Stomach smooth muscle (tissue), 2 donors: ENCODE measurements at regions not wholly inside any gene's neighbourhood (a gene's known extent, or its start where the extent isn't known, plus 50 kb on each side); places are given as distances from the start of the nearest gene placed in this dataset.
"Not testable (repeated sequence)": the region's sequence is repeated elsewhere in the genome, so short reads cannot be mapped to it uniquely, and the experiment has no call there.

ENCODE experiments used
- H3K27ac ChIP-seq: one replicate; pipeline ENCODE4 v1.7.0; 2013; ENCODE audit warnings: mild to moderate bottlenecking, low read length, inconsistent platforms
- H3K27me3 ChIP-seq, 2 donors: one replicate each; pipeline ENCODE4 v1.7.0; 2013; ENCODE audit warnings: low read length in 2 of 2; ENCODE audit not compliant: insufficient read depth in 2 of 2, control insufficient read depth in 1 of 2
- H3K36me3 ChIP-seq, 2 donors: one replicate each; pipeline ENCODE4 v1.7.0; 2013; ENCODE audit warnings: low read length in 2 of 2; ENCODE audit not compliant: control insufficient read depth in 2 of 2, insufficient read depth in 2 of 2
- H3K4me1 ChIP-seq: one replicate; pipeline ENCODE4 v1.7.0; 2013; ENCODE audit warnings: low read length; ENCODE audit not compliant: control insufficient read depth, insufficient read depth
- H3K4me3 ChIP-seq, 2 donors: one replicate each; pipeline ENCODE4 v1.7.0; 2013; ENCODE audit warnings: low read length in 2 of 2
- H3K9ac ChIP-seq, 2 donors: one replicate each; pipeline ENCODE4 v1.7.0; 2013; ENCODE audit warnings: low read length in 2 of 2, mild to moderate bottlenecking in 1 of 2
- H3K9me3 ChIP-seq, 2 donors: one replicate each; pipeline ENCODE4 v1.7.0; 2013; ENCODE audit warnings: low read length in 2 of 2; ENCODE audit not compliant: control insufficient read depth in 2 of 2
- donor health status: healthy.
- donor health status: Pancreatic carcinoma.

DNA sequence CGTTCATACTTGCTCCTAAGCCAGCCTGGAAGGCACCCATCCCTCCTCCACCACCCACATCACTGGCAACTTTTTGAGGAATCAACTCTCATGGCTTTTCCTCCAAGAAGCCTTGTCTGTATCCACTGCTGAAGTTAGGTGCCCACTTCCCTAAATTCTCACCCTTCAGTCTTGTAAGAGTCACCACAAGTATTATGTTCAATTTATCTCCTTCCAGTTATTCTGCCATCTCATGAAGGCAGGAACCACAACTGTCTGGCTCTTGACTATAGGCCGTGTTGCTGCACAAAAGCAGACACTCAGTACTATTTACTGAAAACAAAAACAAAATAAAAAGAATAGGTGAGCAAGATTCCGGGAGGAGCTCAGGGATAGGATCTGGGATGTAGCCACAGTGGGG is 234.8 kb downstream of the CYRIA start:
- no peak overlapping the region for H3K27ac ChIP-seq
- peaks cover 0 to 2% of the 10 kb centered on the region in 2 donors for H3K27me3 ChIP-seq

DNA sequence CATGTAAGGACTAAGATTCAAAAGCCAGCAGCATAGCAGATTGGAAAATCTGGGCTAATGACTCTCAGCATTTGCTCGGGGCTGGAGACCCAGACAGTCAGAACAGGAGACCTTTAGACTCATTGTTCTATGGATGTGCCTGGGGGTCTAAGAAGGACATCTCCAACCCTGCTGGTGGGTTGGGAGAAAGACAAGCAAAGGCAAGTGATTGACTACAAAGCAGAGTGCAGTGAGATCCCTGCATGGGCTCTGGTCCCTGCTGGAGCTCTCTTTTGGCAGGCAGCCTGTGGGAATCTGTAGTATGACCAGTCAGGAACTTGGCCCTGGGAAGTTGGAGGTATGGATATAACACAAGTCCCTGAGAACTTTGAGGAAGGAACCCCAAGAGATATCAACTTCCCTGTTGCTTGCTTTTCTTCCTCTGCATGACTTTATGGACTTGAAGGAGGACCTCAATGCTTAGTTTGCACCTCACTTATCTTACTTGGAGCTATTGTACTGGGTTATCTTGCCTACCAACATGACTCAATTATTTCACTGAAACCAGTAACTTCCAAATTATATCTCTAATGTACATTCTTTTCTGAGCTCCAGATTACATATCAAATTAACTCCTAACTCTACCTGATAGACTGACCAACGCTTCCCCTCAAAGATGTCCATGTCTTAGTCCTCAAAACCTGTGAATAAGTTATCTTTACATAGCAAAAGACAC is 236.0 kb downstream of the CYRIA start:
- H3K4me3 ChIP-seq: no peak overlapping the region
- no peaks in the 10 kb centered on the region for H3K4me1 ChIP-seq
- H3K27me3 ChIP-seq: peaks cover 0 to 2% of the 10 kb centered on the region in 2 donors
- no peak overlapping the region for H3K9ac ChIP-seq
- H3K27ac ChIP-seq: no peak overlapping the region
- no peaks in the 10 kb centered on the region for H3K36me3 ChIP-seq
- H3K9me3 ChIP-seq: no peaks in the 10 kb centered on the region

More for the DNA sequence above, 234.8 kb downstream of the CYRIA start:
- H3K4me3 ChIP-seq: no peak overlapping the region
- no peaks in the 10 kb centered on the region for H3K4me1 ChIP-seq
- H3K9ac ChIP-seq: no peak overlapping the region
- H3K36me3 ChIP-seq: no peaks in the 10 kb centered on the region
- H3K9me3 ChIP-seq: no peaks in the 10 kb centered on the region

DNA sequence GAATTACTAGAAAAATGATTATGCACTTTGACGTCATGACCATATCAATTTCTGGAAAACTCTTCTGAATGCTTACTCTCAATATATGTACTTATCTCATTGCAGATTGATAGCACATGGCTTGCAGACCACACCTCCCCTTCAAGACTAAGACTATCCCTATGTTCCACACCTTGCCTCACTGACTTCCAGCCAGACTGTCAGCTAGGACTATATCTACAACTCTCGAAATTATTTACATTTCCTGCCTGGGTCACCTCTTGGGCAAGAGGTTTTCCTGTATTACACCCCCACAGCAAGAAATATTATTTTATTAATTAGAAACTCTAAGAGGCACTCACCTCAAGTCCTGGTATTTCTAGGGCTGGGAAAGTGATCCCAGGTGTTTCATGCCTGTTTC is 236.6 kb downstream of the CYRIA start:
- Histone ChIP-seq H3K4me3 (no peak overlapping the region), H3K27me3 (peaks cover 0 to 2% of the 10 kb centered on the region in 2 donors), H3K9me3 (no peaks in the 10 kb centered on the region), H3K36me3 (no peaks in the 10 kb centered on the region), H3K27ac (no peak overlapping the region), H3K4me1 (no peaks in the 10 kb centered on the region), H3K9ac (no peak overlapping the region)

DNA sequence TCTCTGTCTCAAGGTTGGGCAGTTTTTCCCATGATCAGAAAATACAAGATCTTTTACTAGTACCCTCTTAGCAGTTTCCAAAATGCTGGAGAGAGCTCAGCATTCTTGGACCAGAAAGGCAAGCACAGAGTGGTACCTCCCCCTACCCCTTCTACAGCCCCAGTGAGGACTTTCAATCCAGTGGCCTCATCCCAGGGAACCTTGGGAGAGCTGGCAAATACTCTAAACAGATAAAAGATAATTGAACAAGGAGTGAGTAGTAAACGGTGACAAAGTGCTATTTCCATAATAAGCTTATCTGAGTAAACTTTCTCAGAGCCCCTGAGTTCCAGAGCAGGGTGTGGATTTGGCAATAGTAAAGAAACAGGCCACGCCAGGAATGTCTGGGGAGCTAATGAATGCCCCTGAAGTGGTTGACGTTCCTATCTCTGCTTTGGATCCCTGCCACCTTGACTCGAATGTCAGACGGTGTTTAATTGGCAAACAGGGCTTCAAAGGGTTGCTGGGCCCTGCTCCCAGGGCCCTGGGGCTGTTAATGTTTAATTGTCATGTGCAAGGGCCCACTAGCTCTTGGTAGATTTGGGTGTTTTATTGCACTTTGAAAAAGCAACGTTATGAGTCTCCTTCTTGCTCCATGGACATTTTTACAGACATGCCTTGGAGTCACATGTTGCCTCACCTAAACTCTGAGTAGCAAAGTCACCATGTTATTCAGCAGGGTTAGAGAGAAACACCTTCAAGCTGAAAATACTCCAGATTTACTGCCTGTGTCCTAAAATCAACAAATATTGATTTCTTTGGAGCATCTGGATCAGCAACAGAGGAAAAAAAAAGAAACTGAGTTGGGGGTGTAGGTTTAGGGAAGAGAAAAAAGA is 239.9 kb downstream of the CYRIA start:
- H3K36me3 ChIP-seq: no peaks in the 10 kb centered on the region
- peaks cover 0 to 2% of the 10 kb centered on the region in 2 donors for H3K27me3 ChIP-seq
- H3K4me1 ChIP-seq: no peaks in the 10 kb centered on the region
- no peaks in the 10 kb centered on the region for H3K9me3 ChIP-seq
- no peak overlapping the region for H3K4me3 ChIP-seq
- no peak overlapping the region for H3K9ac ChIP-seq
- no peak overlapping the region for H3K27ac ChIP-seq

DNA sequence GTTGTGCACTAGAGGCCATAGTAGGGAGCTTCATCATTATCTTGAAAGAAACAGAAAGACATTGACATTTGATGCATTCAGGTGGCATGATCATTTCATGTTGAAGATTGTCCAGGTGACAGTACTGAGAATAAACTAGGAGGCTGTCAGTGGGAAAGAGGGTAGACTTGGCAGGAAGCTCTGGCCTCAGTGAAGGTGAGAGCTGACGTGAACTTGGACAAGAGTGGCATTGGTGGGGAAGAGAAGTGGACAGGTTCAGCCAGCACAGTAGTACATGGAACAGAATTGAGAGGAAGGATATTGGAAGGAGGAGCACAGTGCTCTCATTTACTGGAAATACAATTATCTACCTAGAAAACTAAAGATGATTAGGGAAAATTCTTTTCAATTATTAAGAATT is 245.2 kb downstream of the CYRIA start:
- no peaks in the 10 kb centered on the region for H3K36me3 ChIP-seq
- H3K9ac ChIP-seq: no peak overlapping the region
- H3K4me1 ChIP-seq: no peaks in the 10 kb centered on the region

DNA sequence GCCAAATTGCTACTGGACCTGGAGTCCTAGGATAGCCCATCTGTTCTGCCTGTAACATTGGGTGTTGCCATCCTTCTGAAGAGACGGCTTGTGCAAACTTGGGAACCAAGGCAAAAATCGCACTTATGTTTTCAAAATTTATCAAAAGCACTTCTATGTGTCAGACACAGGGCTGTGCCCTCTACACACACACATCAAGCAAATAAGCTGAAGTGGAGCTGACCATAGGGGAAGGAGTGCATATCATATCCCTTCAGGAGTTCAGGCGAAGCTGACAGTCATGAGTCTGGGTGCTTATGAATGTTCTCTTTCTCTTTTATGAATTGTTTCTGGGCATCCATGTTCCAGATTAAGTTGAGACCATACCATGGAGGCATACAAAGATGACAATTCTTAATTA is 247.9 kb downstream of the CYRIA start:
- Histone ChIP-seq H3K27ac (no peak overlapping the region), H3K27me3 (no peaks in the 10 kb centered on the region), H3K36me3 (no peaks in the 10 kb centered on the region), H3K4me3 (no peak overlapping the region), H3K9me3 (peaks cover 0 to 5% of the 10 kb centered on the region in 2 donors), H3K4me1 (no peaks in the 10 kb centered on the region), H3K9ac (no peak overlapping the region)

More for the DNA sequence above, 245.2 kb downstream of the CYRIA start:
- Histone ChIP-seq H3K27me3 (no peaks in the 10 kb centered on the region), H3K27ac (no peak overlapping the region), H3K4me3 (no peak overlapping the region), H3K9me3 (peaks cover 0 to 3% of the 10 kb centered on the region in 2 donors)

DNA sequence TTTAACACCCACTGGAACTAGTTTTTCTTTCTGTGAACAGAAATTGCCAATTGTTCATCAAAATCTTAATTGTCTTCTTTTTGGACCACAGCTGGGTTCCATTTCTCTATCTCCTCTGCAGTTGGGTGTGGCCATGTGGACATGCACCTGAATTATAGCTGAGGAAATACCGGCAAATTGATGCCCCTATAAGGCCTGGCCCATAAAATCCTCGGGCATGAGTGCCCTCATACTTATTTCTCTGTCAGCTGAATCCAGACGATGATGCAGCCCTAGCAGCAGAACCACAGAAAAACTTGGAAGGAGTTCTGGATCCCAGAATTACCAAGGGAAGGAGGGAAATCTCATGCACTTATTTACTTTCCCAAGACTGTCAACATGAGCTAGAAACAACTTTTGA is 249.0 kb downstream of the CYRIA start:
- no peaks in the 10 kb centered on the region for H3K27me3 ChIP-seq
- H3K4me3 ChIP-seq: no peak overlapping the region
- no peaks in the 10 kb centered on the region for H3K36me3 ChIP-seq
- no peak overlapping the region for H3K9ac ChIP-seq
- no peak overlapping the region for H3K27ac ChIP-seq
- H3K9me3 ChIP-seq: peaks cover 0 to 5% of the 10 kb centered on the region in 2 donors
- no peaks in the 10 kb centered on the region for H3K4me1 ChIP-seq

DNA sequence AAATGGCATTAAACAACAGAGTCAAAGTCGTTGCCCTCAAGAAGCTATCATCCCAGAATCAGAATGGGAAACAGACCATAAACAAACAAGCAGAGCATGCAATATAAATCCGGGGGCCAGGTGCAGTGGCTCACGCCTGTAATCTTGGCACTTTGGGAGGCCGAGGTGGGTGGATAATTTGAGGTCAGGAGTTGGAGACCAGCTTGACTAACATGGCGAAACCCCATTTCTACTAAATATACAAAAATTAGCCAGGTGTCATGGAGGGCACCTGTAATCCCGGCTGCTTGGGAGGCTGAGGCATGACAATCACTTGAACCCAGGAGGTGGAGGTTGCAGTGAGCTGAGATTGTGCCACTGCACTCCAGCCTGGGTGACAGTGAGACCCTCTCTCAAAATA is 249.8 kb downstream of the CYRIA start:
- not testable (repeated sequence) for H3K9ac ChIP-seq, H3K36me3 ChIP-seq, H3K4me1 ChIP-seq, H3K4me3 ChIP-seq, H3K9me3 ChIP-seq, H3K27ac ChIP-seq, H3K27me3 ChIP-seq

DNA sequence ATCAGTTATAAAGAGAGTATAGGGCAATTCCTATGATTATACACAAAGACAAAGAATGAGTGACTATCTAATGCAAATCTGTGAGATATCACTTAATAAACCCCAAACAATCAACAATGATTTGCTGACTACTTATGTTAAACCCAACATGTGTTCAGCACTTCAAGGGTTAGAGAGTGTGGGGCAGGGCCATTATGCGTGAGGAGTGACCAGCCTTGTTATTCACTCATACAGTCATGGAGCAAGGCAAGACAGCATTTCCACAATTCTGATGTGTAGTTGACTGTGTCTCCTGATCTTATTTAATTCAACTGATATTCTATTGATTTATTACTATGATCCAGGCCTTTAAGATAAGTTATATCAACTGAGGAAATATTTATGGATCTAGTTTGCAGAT is 251.7 kb downstream of the CYRIA start:
- H3K9me3 ChIP-seq: peaks cover 0 to 5% of the 10 kb centered on the region in 2 donors
- H3K27ac ChIP-seq: no peak overlapping the region
- no peak overlapping the region for H3K4me3 ChIP-seq
- no peaks in the 10 kb centered on the region for H3K4me1 ChIP-seq
- H3K36me3 ChIP-seq: no peaks in the 10 kb centered on the region
- no peaks in the 10 kb centered on the region for H3K27me3 ChIP-seq
- no peak overlapping the region for H3K9ac ChIP-seq

DNA sequence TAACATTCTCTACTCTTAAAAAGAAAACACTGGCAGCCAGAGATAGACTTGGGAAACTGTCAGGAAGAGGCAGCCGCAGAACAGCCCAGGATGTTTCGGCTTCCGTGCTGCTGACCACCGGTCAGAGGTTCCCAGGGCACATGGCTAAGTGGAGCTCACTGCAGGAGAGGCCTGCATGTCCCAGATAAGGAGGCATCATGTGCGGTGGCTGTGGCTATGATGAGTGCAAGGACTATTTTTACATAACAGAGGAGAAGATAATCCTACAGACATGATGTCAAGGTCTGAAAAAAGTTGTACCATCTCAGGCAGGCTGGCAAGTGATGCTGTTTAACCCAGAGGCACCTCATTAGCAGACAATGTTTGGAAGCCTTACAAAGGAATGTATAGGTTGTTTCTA is 252.3 kb downstream of the CYRIA start:
- Histone ChIP-seq H3K27ac (no peak overlapping the region), H3K36me3 (no peaks in the 10 kb centered on the region), H3K27me3 (no peaks in the 10 kb centered on the region), H3K4me1 (no peaks in the 10 kb centered on the region), H3K9me3 (peaks cover 0 to 5% of the 10 kb centered on the region in 2 donors), H3K9ac (no peak overlapping the region), H3K4me3 (no peak overlapping the region)
